Smooth muscle cell (in vitro differentiated cells): ENCODE measurements at regions not wholly inside any gene's neighbourhood (a gene's known extent, or its start where the extent isn't known, plus 50 kb on each side); places are given as distances from the start of the nearest gene placed in this dataset.

ENCODE experiments used
- DNase-seq: peaks from one replicate; lab custom pipeline; 2025; ENCODE audit not compliant: unreplicated experiment; lab: John Stamatoyannopoulos, UW
- H2AFZ ChIP-seq: fragments of 200-600 bp; sonication (generic); 2 replicates; pipeline ENCODE4 v1.6.0; 2016; ENCODE audit warnings: antibody characterized with exemption, low read depth, mild to moderate bottlenecking
- H3F3A ChIP-seq: fragments of 200-600 bp; sonication (generic); 2 replicates; pipeline ENCODE4 v1.6.0; 2017; ENCODE audit warnings: antibody characterized with exemption, low read depth
- H3K27ac ChIP-seq: fragments of 200-600 bp; sonication (generic); 2 replicates; pipeline ENCODE4 v1.5.1; 2016; ENCODE audit warnings: low read depth, mild to moderate bottlenecking
- H3K27me3 ChIP-seq: fragments of 200-600 bp; sonication (generic); 2 replicates; pipeline ENCODE4 v1.6.1; 2016; ENCODE audit warnings: low read depth, mild to moderate bottlenecking
- H3K36me3 ChIP-seq: fragments of 200-600 bp; sonication (generic); 2 replicates; pipeline ENCODE4 v1.5.1; 2016; ENCODE audit warnings: low read depth
- H3K4me1 ChIP-seq: fragments of 200-600 bp; sonication (generic); 2 replicates; pipeline ENCODE4 v1.5.1; 2016; ENCODE audit warnings: low read depth
- H3K4me2 ChIP-seq: fragments of 200-600 bp; sonication (generic); 2 replicates; pipeline ENCODE4 v1.6.0; 2016; ENCODE audit warnings: mild to moderate bottlenecking
- H3K4me3 ChIP-seq: fragments of 200-600 bp; sonication (generic); 2 replicates; pipeline ENCODE4 v1.5.1; 2016; ENCODE audit warnings: mild to moderate bottlenecking
- H3K79me2 ChIP-seq: fragments of 200-600 bp; sonication (generic); 2 replicates; pipeline ENCODE4 v1.6.0; 2016; ENCODE audit warnings: low read depth, mild to moderate bottlenecking
- H3K9ac ChIP-seq: fragments of 200-600 bp; sonication (generic); 2 replicates; pipeline ENCODE4 v1.6.0; 2016; ENCODE audit warnings: low read depth
- H3K9me3 ChIP-seq: fragments of 200-600 bp; sonication (generic); replicated peaks from 2 replicates; pipeline ENCODE4 v1.5.1; 2016; ENCODE audit warnings: low read depth
- H4K20me1 ChIP-seq: fragments of 200-600 bp; sonication (generic); 2 replicates; pipeline ENCODE4 v1.6.0; 2016; ENCODE audit warnings: low read depth
- CTCF ChIP-seq: fragments of 200-600 bp; sonication (generic); IDR thresholded peaks from 2 replicates; pipeline ENCODE4 v1.5.1; 2017; ENCODE audit warnings: borderline replicate concordance, mild to moderate bottlenecking, antibody characterized with exemption; ENCODE audit not compliant: insufficient read depth, poor library complexity, severe bottlenecking
- WGBS: methylation state at CpG from one replicate; pipeline ENCODE4 v1.1.7; 2016; ENCODE audit warnings: low lambda C conversion rate; 5-methylcytosine and 5-hydroxymethylcytosine counted together

GRCh38 chr5:26034813-26035212 is 1003.6 kb downstream of the CDH9 start:
- no peak for TF ChIP-seq CTCF
- no peaks in the 10 kb centered on the region for H3K9me3 ChIP-seq
- no peaks in the 10 kb centered on the region for H4K20me1 ChIP-seq
- peak overlapping the region; percentile 77 for H3K27ac ChIP-seq
- H3F3A ChIP-seq, result no peaks in the 10 kb centered on the region
- no peaks in the 10 kb centered on the region for H3K27me3 ChIP-seq
- DNase-seq, result no peak
- no peaks in the 10 kb centered on the region for H3K4me1 ChIP-seq
- peak overlapping the region; percentile 17 for H3K4me2 ChIP-seq
- no peaks in the 10 kb centered on the region for H3K36me3 ChIP-seq
- no peak overlapping the region for H2AFZ ChIP-seq
- H3K79me2 ChIP-seq, result no peaks in the 10 kb centered on the region
- no peak overlapping the region for H3K9ac ChIP-seq
- 66% methylated on average over 2 of the region's 2 CpGs for WGBS
- H3K4me3 ChIP-seq, result no peak overlapping the region

- Histone ChIP-seq H3K4me3 (no peak overlapping the region), H3K36me3 (no peaks in the 10 kb centered on the region), H2AFZ (no peak overlapping the region), H3K4me1 (no peaks in the 10 kb centered on the region), H3K9me3 (no peaks in the 10 kb centered on the region), H3K27me3 (no peaks in the 10 kb centered on the region), H3K27ac (peak overlapping the region; percentile 35), H3K9ac (no peak overlapping the region), H4K20me1 (no peaks in the 10 kb centered on the region), H3K79me2 (no peaks in the 10 kb centered on the region), H3K4me2 (no peak overlapping the region), H3F3A (no peaks in the 10 kb centered on the region)
- WGBS, result 70% methylated on average over 3 of the region's 3 CpGs
- no peak for TF ChIP-seq CTCF
- DNase-seq, result no peak
Observed at GRCh38 chr5:26031481-26031880, 1006.9 kb downstream of the CDH9 start.

- Histone ChIP-seq H3K27me3 (no peaks in the 10 kb centered on the region), H3K4me1 (no peaks in the 10 kb centered on the region), H3K27ac (no peak overlapping the region), H4K20me1 (no peaks in the 10 kb centered on the region), H3F3A (no peaks in the 10 kb centered on the region), H3K36me3 (no peaks in the 10 kb centered on the region), H2AFZ (no peak overlapping the region), H3K9ac (no peak overlapping the region), H3K4me3 (no peak overlapping the region), H3K4me2 (no peak overlapping the region), H3K9me3 (no peaks in the 10 kb centered on the region), H3K79me2 (no peaks in the 10 kb centered on the region)
- no peak for TF ChIP-seq CTCF
- 87% methylated on average over 4 of the region's 4 CpGs for WGBS
- no peak for DNase-seq
Observed at GRCh38 chr5:26026044-26026443, 1012.3 kb downstream of the CDH9 start.

- Histone ChIP-seq H3K27ac (no peak overlapping the region), H3K27me3 (no peaks in the 10 kb centered on the region), H3K9me3 (no peaks in the 10 kb centered on the region), H3K4me1 (no peaks in the 10 kb centered on the region), H4K20me1 (no peaks in the 10 kb centered on the region), H3K36me3 (no peaks in the 10 kb centered on the region), H3K4me3 (no peak overlapping the region), H2AFZ (no peak overlapping the region), H3K79me2 (no peaks in the 10 kb centered on the region), H3K4me2 (no peak overlapping the region), H3F3A (no peaks in the 10 kb centered on the region), H3K9ac (no peak overlapping the region)
- peak; percentile 25 for TF ChIP-seq CTCF
- DNase-seq, result no peak
- 72% methylated on average over 1 of the region's 1 CpG for WGBS
Observed at GRCh38 chr5:26024774-26025173, 1013.6 kb downstream of the CDH9 start.
